Astrocyte (in vitro differentiated cells and primary cell): ENCODE measurements at regions not wholly inside any gene's neighbourhood (a gene's known extent, or its start where the extent isn't known, plus 50 kb on each side); places are given as distances from the start of the nearest gene placed in this dataset.

Source experiments
- DNase-seq: peaks from one replicate; pipeline ENCODE4 v3.0.0-alpha.2; 2010; ENCODE audit warnings: low read depth
- FAIRE-seq: peaks from 2 replicates; lab custom pipeline; 2011; peaks lifted over from hg19 to GRCh38; lab: Jason Lieb, UNC
- H2AFZ ChIP-seq: 2 replicates; pipeline ENCODE4 v1.6.0; 2012; ENCODE audit warnings: low read depth, low read length, inconsistent platforms
- H3K27ac ChIP-seq: 2 replicates; pipeline ENCODE4 v1.5.1; 2011; ENCODE audit warnings: low read depth, low read length, inconsistent platforms
- H3K27me3 ChIP-seq: 2 replicates; pipeline ENCODE4 v1.6.0; 2011; ENCODE audit warnings: low read length, inconsistent platforms; ENCODE audit not compliant: insufficient read depth
- H3K36me3 ChIP-seq: 2 replicates; pipeline ENCODE4 v1.5.1; 2011; ENCODE audit warnings: low read length, inconsistent platforms; ENCODE audit not compliant: insufficient read depth
- H3K4me1 ChIP-seq: 2 replicates; pipeline ENCODE4 v1.5.1; 2011; ENCODE audit warnings: low read length, inconsistent platforms; ENCODE audit not compliant: insufficient read depth
- H3K4me2 ChIP-seq: 2 replicates; pipeline ENCODE4 v1.6.0; 2012; ENCODE audit warnings: low read length, inconsistent platforms
- H3K4me3 ChIP-seq: 2 replicates; pipeline ENCODE4 v1.5.1; 2011; ENCODE audit warnings: low read depth, mild to moderate bottlenecking, low read length, inconsistent platforms; ENCODE audit not compliant: insufficient read depth
- H3K79me2 ChIP-seq: 2 replicates; pipeline ENCODE4 v1.6.0; 2012; ENCODE audit warnings: mild to moderate bottlenecking, low read length, inconsistent platforms; ENCODE audit not compliant: insufficient read depth
- H3K9ac ChIP-seq: 2 replicates; pipeline ENCODE4 v1.6.0; 2012; ENCODE audit warnings: mild to moderate bottlenecking, low read length, inconsistent platforms
- H3K9me3 ChIP-seq: 2 replicates; pipeline ENCODE4 v1.5.1; 2012; ENCODE audit warnings: low read depth, mild to moderate bottlenecking, low read length, inconsistent platforms; ENCODE audit not compliant: insufficient read depth
- H4K20me1 ChIP-seq: 2 replicates; pipeline ENCODE4 v1.6.0; 2012; ENCODE audit warnings: low read length, inconsistent platforms; ENCODE audit not compliant: insufficient read depth
- H3K27ac Mint-ChIP-seq: one replicate; pipeline ENCODE4 v1.8.0; 2021; ENCODE audit warnings: mild to moderate bottlenecking, mixed read lengths; ENCODE audit not compliant: unreplicated experiment
- H3K27me3 Mint-ChIP-seq: one replicate; pipeline ENCODE4 v1.8.0; 2021; ENCODE audit warnings: low read depth, mixed read lengths; ENCODE audit not compliant: unreplicated experiment
- H3K36me3 Mint-ChIP-seq: one replicate; pipeline ENCODE4 v1.8.0; 2021; ENCODE audit warnings: low read depth, mixed read lengths; ENCODE audit not compliant: unreplicated experiment
- H3K4me1 Mint-ChIP-seq: one replicate; pipeline ENCODE4 v1.8.0; 2021; ENCODE audit warnings: low read depth, mixed read lengths; ENCODE audit not compliant: unreplicated experiment
- H3K4me3 Mint-ChIP-seq: one replicate; pipeline ENCODE4 v1.8.0; 2021; ENCODE audit warnings: mild to moderate bottlenecking, moderate library complexity, mixed read lengths; ENCODE audit not compliant: unreplicated experiment
- H3K9me3 Mint-ChIP-seq: one replicate; pipeline ENCODE4 v1.8.0; 2021; ENCODE audit warnings: mild to moderate bottlenecking, mixed read lengths; ENCODE audit not compliant: unreplicated experiment
- CTCF ChIP-seq: IDR thresholded peaks from 2 replicates; pipeline ENCODE4 v1.5.1; 2011; ENCODE audit warnings: low read depth, mild to moderate bottlenecking, inconsistent platforms, low read length, moderate library complexity; ENCODE audit not compliant: insufficient read depth
- EZH2 ChIP-seq: IDR thresholded peaks from 2 replicates; pipeline ENCODE4 v1.6.1; 2012; ENCODE audit warnings: mild to moderate bottlenecking, low read length, inconsistent platforms; ENCODE audit not compliant: insufficient read depth

GRCh38 chr16:72428681-72429376 lies 256.9 kb upstream of the PMFBP1 start:
- DNase-seq (no peak), FAIRE-seq (no peak)
- no peak overlapping the region for H3K4me3 Mint-ChIP-seq
- Histone ChIP-seq H2AFZ (no peak overlapping the region), H3K9ac (no peak overlapping the region), H3K4me1 (peaks cover 14% of the 10 kb centered on the region), H3K27me3 (peaks cover 5% of the 10 kb centered on the region), H3K9me3 (no peaks in the 10 kb centered on the region), H3K27ac (no peak overlapping the region), H3K36me3 (no peaks in the 10 kb centered on the region), H4K20me1 (no peaks in the 10 kb centered on the region), H3K79me2 (no peaks in the 10 kb centered on the region), H3K4me2 (peak overlapping the region; percentile 92), H3K4me3 (no peak overlapping the region)
- peaks cover 10% of the 10 kb centered on the region for H3K36me3 Mint-ChIP-seq
- H3K27ac Mint-ChIP-seq: no peak overlapping the region
- H3K4me1 Mint-ChIP-seq: no peaks in the 10 kb centered on the region
- TF ChIP-seq EZH2 (no peak), CTCF (peak; percentile 53)
- no peaks in the 10 kb centered on the region for H3K27me3 Mint-ChIP-seq
- H3K9me3 Mint-ChIP-seq: peaks cover 5% of the 10 kb centered on the region

- H3K27ac Mint-ChIP-seq: no peak overlapping the region
- Histone ChIP-seq H3K79me2 (no peaks in the 10 kb centered on the region), H3K27me3 (peaks cover 5% of the 10 kb centered on the region), H3K27ac (no peak overlapping the region), H3K36me3 (no peaks in the 10 kb centered on the region), H3K9ac (peak overlapping the region; percentile 10), H3K4me3 (peak overlapping the region; percentile 46), H4K20me1 (no peaks in the 10 kb centered on the region), H3K4me1 (peaks cover 14% of the 10 kb centered on the region), H2AFZ (no peak overlapping the region), H3K4me2 (peak overlapping the region; percentile 92), H3K9me3 (no peaks in the 10 kb centered on the region)
- FAIRE-seq: no peak
- DNase-seq: no peak
- no peak for TF ChIP-seq EZH2
- TF ChIP-seq CTCF: no peak
- H3K36me3 Mint-ChIP-seq: peaks cover 16% of the 10 kb centered on the region
- no peaks in the 10 kb centered on the region for H3K4me1 Mint-ChIP-seq
- H3K27me3 Mint-ChIP-seq: no peaks in the 10 kb centered on the region
- peaks cover 8% of the 10 kb centered on the region for H3K9me3 Mint-ChIP-seq
- no peak overlapping the region for H3K4me3 Mint-ChIP-seq
Measured at GRCh38 chr16:72427783-72428331, 255.9 kb upstream of the PMFBP1 start.

- no peak for FAIRE-seq
- Mint-ChIP-seq H3K27ac (no peak overlapping the region), H3K27me3 (no peaks in the 10 kb centered on the region), H3K36me3 (peaks cover 20% of the 10 kb centered on the region), H3K4me3 (no peak overlapping the region), H3K4me1 (no peaks in the 10 kb centered on the region), H3K9me3 (peaks cover 14% of the 10 kb centered on the region)
- H3K9me3 ChIP-seq: no peaks in the 10 kb centered on the region
- H2AFZ ChIP-seq: peak overlapping the region; percentile 31
- H3K27ac ChIP-seq: no peak overlapping the region
- no peaks in the 10 kb centered on the region for H4K20me1 ChIP-seq
- no peak for DNase-seq
- no peaks in the 10 kb centered on the region for H3K36me3 ChIP-seq
- H3K9ac ChIP-seq: peak overlapping the region; percentile 10
- peaks cover 5% of the 10 kb centered on the region for H3K27me3 ChIP-seq
- H3K4me1 ChIP-seq: peaks cover 14% of the 10 kb centered on the region
- no peaks in the 10 kb centered on the region for H3K79me2 ChIP-seq
- no peak for TF ChIP-seq CTCF
- no peak for TF ChIP-seq EZH2
- H3K4me2 ChIP-seq: peak overlapping the region; percentile 92
- peak overlapping the region; percentile 46 for H3K4me3 ChIP-seq
Measured at GRCh38 chr16:72427051-72427782, 255.3 kb upstream of the PMFBP1 start.
